ENCODE measurements at regions not wholly inside any gene's neighbourhood (a gene's known extent, or its start where the extent isn't known, plus 50 kb on each side); places are given as distances from the start of the nearest gene placed in this dataset.

DNA sequence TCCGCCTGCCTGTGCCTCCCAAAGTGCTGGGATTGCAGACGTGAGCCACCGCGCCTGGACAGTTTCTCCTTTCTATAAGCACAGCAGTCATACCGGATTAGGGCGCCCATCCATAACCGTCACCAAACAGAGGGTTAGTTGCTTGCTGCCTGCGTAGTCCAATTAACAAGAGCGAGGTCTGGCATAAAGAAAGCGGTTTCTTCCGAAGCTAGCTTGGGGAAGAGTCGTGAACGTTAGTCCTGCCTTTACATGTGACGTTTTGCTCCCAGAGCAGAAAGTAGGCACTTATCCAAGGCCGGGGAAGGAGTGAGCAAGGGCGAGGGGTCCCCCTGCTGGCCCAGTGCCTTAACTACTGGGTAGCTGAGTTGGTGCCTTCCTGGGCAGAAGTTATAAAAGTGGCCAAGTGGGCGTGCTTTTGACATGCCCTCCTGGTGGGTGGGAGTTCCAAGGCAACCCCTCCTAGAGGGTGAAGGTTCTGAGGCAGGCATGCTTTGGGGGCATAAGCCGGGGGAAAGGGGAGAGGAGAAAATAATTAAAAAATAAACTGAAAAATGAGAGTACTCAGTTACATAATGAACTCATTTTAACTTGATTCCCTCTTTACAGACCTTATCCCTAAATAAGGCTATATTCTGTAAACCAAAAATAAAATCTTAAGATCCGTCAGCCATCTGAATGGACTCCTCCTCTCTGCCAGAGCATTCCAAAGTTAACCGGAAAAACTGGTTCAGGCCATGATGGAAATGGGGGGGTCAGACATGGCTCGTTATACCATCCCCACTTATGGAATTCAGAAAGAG is 88.0 kb downstream of the FAM217A start (continued):
- TF ChIP-seq, protein P1, sequence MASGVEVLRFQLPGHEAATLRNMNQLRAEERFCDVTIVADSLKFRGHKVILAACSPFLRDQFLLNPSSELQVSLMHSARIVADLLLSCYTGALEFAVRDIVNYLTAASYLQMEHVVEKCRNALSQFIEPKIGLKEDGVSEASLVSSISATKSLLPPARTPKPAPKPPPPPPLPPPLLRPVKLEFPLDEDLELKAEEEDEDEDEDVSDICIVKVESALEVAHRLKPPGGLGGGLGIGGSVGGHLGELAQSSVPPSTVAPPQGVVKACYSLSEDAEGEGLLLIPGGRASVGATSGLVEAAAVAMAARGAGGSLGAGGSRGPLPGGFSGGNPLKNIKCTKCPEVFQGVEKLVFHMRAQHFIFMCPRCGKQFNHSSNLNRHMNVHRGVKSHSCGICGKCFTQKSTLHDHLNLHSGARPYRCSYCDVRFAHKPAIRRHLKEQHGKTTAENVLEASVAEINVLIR (CRISPR knock-in tag; IDR thresholded peaks at IDR 0.05), result no peak
- TF ChIP-seq JUND (IDR thresholded peaks at IDR 0.05; ENCODE audit: borderline replicate concordance, low read depth, low read length) (no peak; the same call in 1 of the 2 replicates), JUND (tag; IDR thresholded peaks at IDR 0.05; ENCODE audit: borderline replicate concordance, low read depth, low read length) (no peak; the same call in 2 of the 3 replicates), JUN (IDR thresholded peaks at IDR 0.05; ENCODE audit: borderline replicate concordance, low read depth, low read length) (0 out of 2 replicates have a peak, but pooled peaks have one; percentile 43), JUN (CRISPR knock-in tag; IDR thresholded peaks at IDR 0.05; ENCODE audit: borderline replicate concordance) (no peak), SMAD3 (CRISPR knock-in tag; conservative IDR thresholded peaks at IDR 0.05) (no peak), SNIP1 (IDR thresholded peaks at IDR 0.05; ENCODE audit: low read depth) (no peak), PRPF4 (IDR thresholded peaks at IDR 0.05; ENCODE audit: insufficient read depth, low read depth, low read length, poor library complexity, severe bottlenecking) (no peak), SP2 (IDR thresholded peaks at IDR 0.05; ENCODE audit: extremely low read depth, low read depth, low read length, poor library complexity, severe bottlenecking) (no peak), FOXJ3 (CRISPR knock-in tag; IDR thresholded peaks at IDR 0.05) (no peak), PHF8 (IDR thresholded peaks at IDR 0.05; ENCODE audit: borderline replicate concordance, low read length) (no peak), CBFB (CRISPR knock-in tag; IDR thresholded peaks at IDR 0.05) (0 out of 2 replicates have a peak, but pooled peaks have one; percentile 31), YBX1 (IDR thresholded peaks at IDR 0.05) (no peak), MXI1 (IDR thresholded peaks at IDR 0.05; ENCODE audit: low read depth, low read length) (no peak), PTTG1 (tag; IDR thresholded peaks at IDR 0.05; ENCODE audit: low read depth) (no peak), BRCA1 (IDR thresholded peaks at IDR 0.05) (no peak), BRCA1 (CRISPR knock-in tag; IDR thresholded peaks at IDR 0.05) (no peak), ZNF212 (CRISPR knock-in tag; IDR thresholded peaks at IDR 0.05) (no peak), RB1 (IDR thresholded peaks at IDR 0.05; ENCODE audit: low read depth) (no peak), BCL6 (CRISPR knock-in tag; IDR thresholded peaks at IDR 0.05) (no peak), HSF4 (CRISPR knock-in tag; IDR thresholded peaks at IDR 0.05; ENCODE audit: borderline replicate concordance) (no peak), ZFPM2 (CRISPR knock-in tag; IDR thresholded peaks at IDR 0.05) (no peak), CC2D1A (IDR thresholded peaks at IDR 0.05) (peak; percentile 40; the same call in 1 of the 2 replicates)
- TF ChIP-seq, protein P2, sequence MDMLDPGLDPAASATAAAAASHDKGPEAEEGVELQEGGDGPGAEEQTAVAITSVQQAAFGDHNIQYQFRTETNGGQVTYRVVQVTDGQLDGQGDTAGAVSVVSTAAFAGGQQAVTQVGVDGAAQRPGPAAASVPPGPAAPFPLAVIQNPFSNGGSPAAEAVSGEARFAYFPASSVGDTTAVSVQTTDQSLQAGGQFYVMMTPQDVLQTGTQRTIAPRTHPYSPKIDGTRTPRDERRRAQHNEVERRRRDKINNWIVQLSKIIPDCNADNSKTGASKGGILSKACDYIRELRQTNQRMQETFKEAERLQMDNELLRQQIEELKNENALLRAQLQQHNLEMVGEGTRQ (CRISPR knock-in tag; IDR thresholded peaks at IDR 0.05), result no peak
- TF ChIP-seq, protein P3, sequence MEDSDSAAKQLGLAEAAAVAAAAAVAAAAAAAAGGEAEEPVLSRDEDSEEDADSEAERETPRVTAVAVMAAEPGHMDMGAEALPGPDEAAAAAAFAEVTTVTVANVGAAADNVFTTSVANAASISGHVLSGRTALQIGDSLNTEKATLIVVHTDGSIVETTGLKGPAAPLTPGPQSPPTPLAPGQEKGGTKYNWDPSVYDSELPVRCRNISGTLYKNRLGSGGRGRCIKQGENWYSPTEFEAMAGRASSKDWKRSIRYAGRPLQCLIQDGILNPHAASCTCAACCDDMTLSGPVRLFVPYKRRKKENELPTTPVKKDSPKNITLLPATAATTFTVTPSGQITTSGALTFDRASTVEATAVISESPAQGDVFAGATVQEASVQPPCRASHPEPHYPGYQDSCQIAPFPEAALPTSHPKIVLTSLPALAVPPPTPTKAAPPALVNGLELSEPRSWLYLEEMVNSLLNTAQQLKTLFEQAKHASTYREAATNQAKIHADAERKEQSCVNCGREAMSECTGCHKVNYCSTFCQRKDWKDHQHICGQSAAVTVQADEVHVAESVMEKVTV (CRISPR knock-in tag; IDR thresholded peaks at IDR 0.05), result peak; percentile 49
